ENCODE measurements at regions not wholly inside any gene's neighbourhood (a gene's known extent, or its start where the extent isn't known, plus 50 kb on each side); places are given as distances from the start of the nearest gene placed in this dataset.
A peak's percentile ranks its signal among the peaks of the same experiment; 100 is the strongest.

- DNase-seq (ENCODE audit: low spot score in 2 of 2) = no peak
- H3K36me3 Mint-ChIP-seq = no peaks in the 10 kb centered on the region
- no peaks in the 10 kb centered on the region for H3K9me3 Mint-ChIP-seq
- H3K4me3 Mint-ChIP-seq = no peak overlapping the region
- no peak overlapping the region for H3K27ac Mint-ChIP-seq
- no peak for ATAC-seq
- H3K4me1 Mint-ChIP-seq = peaks cover 12% of the 10 kb centered on the region
These were observed 430.8 kb downstream of the FLRT2 start for GRCh38 chr14:85960756-85961155.

- DNase-seq (ENCODE audit: low spot score in 2 of 2) (no peak), ATAC-seq (no peak)
- Mint-ChIP-seq H3K4me3 (no peak overlapping the region), H3K27ac (no peak overlapping the region), H3K36me3 (no peaks in the 10 kb centered on the region), H3K4me1 (peaks cover 16% of the 10 kb centered on the region), H3K9me3 (no peaks in the 10 kb centered on the region)
These were observed 429.1 kb downstream of the FLRT2 start for GRCh38 chr14:85959063-85959462.

DNA sequence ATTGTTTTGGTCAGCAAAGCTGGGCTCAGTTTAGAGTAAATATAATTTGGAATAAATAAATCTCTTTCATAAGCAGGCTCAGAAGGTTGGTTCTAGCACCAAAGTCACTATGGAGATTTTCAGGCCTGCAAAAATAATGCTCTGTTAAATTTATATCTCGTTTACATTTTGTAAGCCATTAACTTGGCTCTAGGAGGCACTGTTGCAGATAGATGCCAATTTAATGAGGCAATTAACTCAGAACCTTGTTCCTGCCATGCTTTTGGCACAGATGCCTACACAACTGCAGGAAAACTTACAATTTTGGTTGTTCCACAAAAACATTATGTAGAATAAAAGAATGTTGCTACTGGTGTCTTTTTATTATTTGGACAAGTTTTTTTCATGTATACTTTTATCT, 428.1 kb downstream of the FLRT2 start:
- ATAC-seq (no peak), DNase-seq (ENCODE audit: low spot score in 2 of 2) (no peak)
- Mint-ChIP-seq H3K4me3 (no peak overlapping the region), H3K27ac (no peak overlapping the region), H3K4me1 (peaks cover 23% of the 10 kb centered on the region), H3K36me3 (no peaks in the 10 kb centered on the region), H3K9me3 (no peaks in the 10 kb centered on the region)

GRCh38 chr14:85953265-85953664, 423.3 kb downstream of the FLRT2 start:
- Mint-ChIP-seq H3K27ac (no peak overlapping the region), H3K9me3 (no peaks in the 10 kb centered on the region), H3K4me3 (no peak overlapping the region), H3K4me1 (peaks cover 11% of the 10 kb centered on the region), H3K36me3 (no peaks in the 10 kb centered on the region)
- no peak for DNase-seq (ENCODE audit: low spot score in 2 of 2)
- no peak for ATAC-seq

DNA sequence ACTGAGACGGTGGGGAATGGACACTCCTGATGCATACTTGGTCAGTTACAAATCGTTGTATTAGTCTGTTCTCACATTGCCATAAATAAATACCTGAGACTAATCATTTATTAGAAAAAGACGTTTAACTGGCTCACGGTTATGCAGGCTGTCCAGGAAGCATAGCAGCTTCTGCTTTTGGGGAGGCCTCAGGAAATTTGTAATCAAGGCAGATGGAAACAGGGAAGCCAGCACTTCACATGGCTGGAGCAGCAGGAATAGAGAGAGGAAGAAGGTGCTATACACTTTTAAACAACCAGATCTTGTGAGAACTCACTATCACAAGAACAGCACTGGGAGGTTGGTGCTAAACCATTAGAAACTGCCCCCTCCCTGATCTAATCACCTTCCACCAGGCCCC, 418.2 kb downstream of the FLRT2 start:
- no peak overlapping the region for H3K4me3 Mint-ChIP-seq
- ATAC-seq (no peak), DNase-seq (ENCODE audit: low spot score in 2 of 2) (no peak)
- H3K36me3 Mint-ChIP-seq = no peaks in the 10 kb centered on the region
- no peaks in the 10 kb centered on the region for H3K9me3 Mint-ChIP-seq
- H3K4me1 Mint-ChIP-seq = peaks cover 17% of the 10 kb centered on the region
- H3K27ac Mint-ChIP-seq = no peak overlapping the region

GRCh38 chr14:85947461-85948139, 417.7 kb downstream of the FLRT2 start:
- H3K36me3 Mint-ChIP-seq = no peaks in the 10 kb centered on the region

GRCh38 chr14:85943192-85943591, 413.2 kb downstream of the FLRT2 start:
- no peak for ATAC-seq
- Mint-ChIP-seq H3K4me3 (no peak overlapping the region), H3K4me1 (peaks cover 33% of the 10 kb centered on the region), H3K27ac (no peak overlapping the region), H3K36me3 (no peaks in the 10 kb centered on the region), H3K9me3 (peaks cover 3% of the 10 kb centered on the region)
- no peak for DNase-seq (ENCODE audit: low spot score in 2 of 2)

More at GRCh38 chr14:85947461-85948139, 417.7 kb downstream of the FLRT2 start:
- Mint-ChIP-seq H3K4me3 (no peak overlapping the region), H3K27ac (no peak overlapping the region), H3K4me1 (peaks cover 18% of the 10 kb centered on the region), H3K9me3 (no peaks in the 10 kb centered on the region)
- ATAC-seq (no peak), DNase-seq (ENCODE audit: low spot score in 2 of 2) (no peak)

- no peaks in the 10 kb centered on the region for H3K36me3 Mint-ChIP-seq
- H3K4me1 Mint-ChIP-seq = peaks cover 35% of the 10 kb centered on the region
- ATAC-seq (peak; percentile 68), DNase-seq (ENCODE audit: low spot score in 2 of 2) (no peak)
- peaks cover 3% of the 10 kb centered on the region for H3K9me3 Mint-ChIP-seq
- H3K27ac Mint-ChIP-seq = peak overlapping the region; percentile 87
- H3K4me3 Mint-ChIP-seq = peak overlapping the region; percentile 75
These were observed 404.9 kb downstream of the FLRT2 start for GRCh38 chr14:85934886-85935254.

DNA sequence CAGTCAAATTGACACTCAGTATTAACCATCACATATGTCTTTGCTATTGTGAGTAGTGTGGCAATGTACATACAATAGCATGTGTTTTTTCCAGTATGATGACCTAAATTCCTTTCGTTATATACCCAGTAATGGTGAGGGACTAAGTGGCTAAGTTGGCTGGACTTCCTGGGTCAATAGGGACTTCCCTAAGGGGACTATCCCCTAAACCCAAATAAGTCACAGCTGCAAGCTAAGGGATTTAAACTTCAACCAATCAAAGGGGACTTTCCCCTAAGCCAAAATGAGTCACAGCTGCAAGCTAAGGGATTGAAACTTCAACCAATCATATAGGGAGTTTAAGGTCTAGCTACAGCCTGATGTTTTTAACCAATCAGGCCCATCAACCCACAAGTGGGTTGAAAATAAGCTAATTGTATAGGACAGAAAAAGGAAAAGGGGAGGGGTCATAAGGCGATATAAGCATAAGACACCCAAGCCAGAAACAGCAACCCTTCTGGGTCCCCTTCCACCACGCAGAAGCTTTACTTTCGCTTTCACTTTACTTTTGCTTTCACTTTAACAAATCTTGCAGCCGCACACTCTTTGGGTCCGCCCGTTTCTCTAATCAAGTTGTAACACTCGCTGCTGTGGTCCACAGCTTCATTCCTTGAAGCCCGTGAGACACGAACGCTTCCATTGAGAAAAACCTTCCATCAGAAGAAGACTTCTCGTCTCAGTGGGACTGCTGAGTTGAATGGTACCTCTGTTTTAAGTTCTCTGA, 404.4 kb downstream of the FLRT2 start:
- Mint-ChIP-seq H3K9me3 (peaks cover 3% of the 10 kb centered on the region), H3K4me1 (peaks cover 35% of the 10 kb centered on the region), H3K4me3 (peak overlapping the region; percentile 75), H3K27ac (peak overlapping the region; percentile 87), H3K36me3 (no peaks in the 10 kb centered on the region)
- ATAC-seq (peak; percentile 88), DNase-seq (ENCODE audit: low spot score in 2 of 2) (peak; percentile 28 to 75)

DNA sequence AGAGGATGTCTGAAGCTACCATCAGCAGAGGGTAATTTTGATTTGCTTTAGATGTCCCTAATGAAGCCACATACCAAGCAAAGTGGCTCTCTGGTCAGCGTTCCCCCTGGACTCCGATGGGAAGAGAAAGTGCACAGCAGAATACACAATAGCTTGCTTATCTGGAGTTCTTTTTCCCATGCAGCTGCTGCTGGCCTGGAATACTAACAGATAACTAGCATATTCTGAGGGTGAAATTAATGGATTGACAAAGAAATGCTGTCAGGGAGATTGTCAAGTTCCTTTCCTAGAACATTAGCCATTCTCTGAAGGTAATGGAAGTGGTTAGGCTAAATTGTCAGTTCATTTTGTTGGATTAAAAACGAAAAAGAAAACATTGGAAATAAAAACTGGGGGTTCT, 391.3 kb downstream of the FLRT2 start:
- H3K9me3 Mint-ChIP-seq = no peaks in the 10 kb centered on the region
- DNase-seq (ENCODE audit: low spot score in 2 of 2) = no peak
- ATAC-seq = no peak
- no peaks in the 10 kb centered on the region for H3K4me1 Mint-ChIP-seq
- no peak overlapping the region for H3K27ac Mint-ChIP-seq
- H3K36me3 Mint-ChIP-seq = no peaks in the 10 kb centered on the region
- H3K4me3 Mint-ChIP-seq = no peak overlapping the region

- H3K4me3 Mint-ChIP-seq = no peak overlapping the region
- no peaks in the 10 kb centered on the region for H3K4me1 Mint-ChIP-seq
- DNase-seq (ENCODE audit: low spot score in 2 of 2) = no peak
- H3K36me3 Mint-ChIP-seq = no peaks in the 10 kb centered on the region
- no peak for ATAC-seq
- H3K27ac Mint-ChIP-seq = no peak overlapping the region
- H3K9me3 Mint-ChIP-seq = no peaks in the 10 kb centered on the region
These were observed 387.8 kb downstream of the FLRT2 start for GRCh38 chr14:85917716-85918115.

DNA sequence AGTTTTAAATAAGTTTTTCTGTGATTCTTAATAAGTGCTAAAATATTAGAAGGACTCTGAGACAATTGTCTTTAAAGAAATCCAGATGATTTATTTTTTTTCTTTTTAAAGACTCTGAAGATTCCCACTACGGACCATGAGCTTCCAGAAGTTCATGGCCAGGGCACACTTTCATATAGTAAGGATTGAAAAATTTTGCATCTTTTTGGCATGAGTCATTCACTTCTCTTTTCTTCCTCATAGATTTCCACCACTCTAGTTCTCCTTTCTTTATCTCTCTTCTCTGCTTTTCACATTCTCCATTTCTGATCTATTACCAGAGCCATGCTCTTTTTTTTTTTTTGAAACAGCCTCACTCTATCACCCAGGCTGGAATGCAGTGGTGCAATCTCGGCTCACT, 385.8 kb downstream of the FLRT2 start:
- Mint-ChIP-seq H3K4me3 (no peak overlapping the region), H3K36me3 (no peaks in the 10 kb centered on the region), H3K27ac (no peak overlapping the region), H3K9me3 (no peaks in the 10 kb centered on the region), H3K4me1 (no peaks in the 10 kb centered on the region)
- DNase-seq (ENCODE audit: low spot score in 2 of 2) (no peak), ATAC-seq (no peak)

GRCh38 chr14:85912141-85912540, 382.2 kb downstream of the FLRT2 start:
- ATAC-seq (no peak), DNase-seq (ENCODE audit: low spot score in 2 of 2) (no peak)
- Mint-ChIP-seq H3K4me1 (no peaks in the 10 kb centered on the region), H3K4me3 (no peak overlapping the region), H3K9me3 (no peaks in the 10 kb centered on the region), H3K36me3 (no peaks in the 10 kb centered on the region), H3K27ac (no peak overlapping the region)

- no peak overlapping the region for H3K4me3 Mint-ChIP-seq
- no peaks in the 10 kb centered on the region for H3K36me3 Mint-ChIP-seq
- no peak overlapping the region for H3K27ac Mint-ChIP-seq
- H3K9me3 Mint-ChIP-seq = no peaks in the 10 kb centered on the region
- H3K4me1 Mint-ChIP-seq = no peaks in the 10 kb centered on the region
- DNase-seq (ENCODE audit: low spot score in 2 of 2) = no peak
- no peak for ATAC-seq
These were observed 381.1 kb downstream of the FLRT2 start for GRCh38 chr14:85911044-85911443.

DNA sequence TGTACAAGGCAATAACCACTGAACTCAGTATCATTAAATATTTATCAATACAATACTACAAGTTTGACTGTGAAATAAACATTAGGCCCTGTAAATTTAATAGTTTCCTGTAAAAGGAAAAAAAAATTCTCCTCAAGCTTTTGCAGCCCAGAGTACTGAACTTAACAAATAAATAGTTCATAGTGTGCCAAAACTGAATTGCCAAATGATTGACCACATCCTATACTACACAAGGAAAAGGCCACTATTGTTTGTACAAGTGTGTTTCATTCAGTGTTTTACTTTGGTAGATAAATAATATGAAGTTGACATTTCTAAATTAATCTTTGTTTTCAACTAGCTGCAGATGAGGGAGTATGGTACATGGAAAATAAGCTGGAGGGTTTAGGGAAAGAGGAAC, 379.6 kb downstream of the FLRT2 start:
- Mint-ChIP-seq H3K36me3 (no peaks in the 10 kb centered on the region), H3K9me3 (no peaks in the 10 kb centered on the region), H3K4me1 (no peaks in the 10 kb centered on the region), H3K27ac (no peak overlapping the region), H3K4me3 (no peak overlapping the region)
- ATAC-seq (no peak), DNase-seq (ENCODE audit: low spot score in 2 of 2) (no peak)

DNA sequence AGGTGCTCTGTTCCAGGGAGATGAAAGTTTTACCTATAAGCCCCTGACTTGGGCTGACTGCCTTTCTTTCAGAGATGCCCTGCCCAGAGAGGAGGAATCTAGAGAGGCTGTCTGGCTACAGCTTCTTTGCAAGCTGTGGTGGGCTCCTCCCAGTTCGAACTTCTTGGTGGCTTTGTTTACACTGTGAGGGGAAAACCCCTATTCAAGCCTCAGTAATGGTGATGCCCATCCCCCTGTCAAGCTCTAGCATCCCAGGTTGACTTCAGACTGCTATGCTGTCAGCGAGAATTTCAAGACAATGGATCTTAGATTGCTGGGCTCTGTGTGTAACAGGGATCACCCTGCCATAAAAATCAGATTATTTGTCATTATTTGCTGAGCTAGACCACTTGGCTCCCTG, 377.6 kb downstream of the FLRT2 start:
- ATAC-seq (no peak), DNase-seq (ENCODE audit: low spot score in 2 of 2) (no peak)
- Mint-ChIP-seq H3K9me3 (no peaks in the 10 kb centered on the region), H3K4me1 (no peaks in the 10 kb centered on the region), H3K27ac (no peak overlapping the region), H3K4me3 (no peak overlapping the region), H3K36me3 (no peaks in the 10 kb centered on the region)
